PC-3 (cell line): ENCODE measurements at regions not wholly inside any gene's neighbourhood (a gene's known extent, or its start where the extent isn't known, plus 50 kb on each side); places are given as distances from the start of the nearest gene placed in this dataset.

Experiments used
- ATAC-seq: fragments of 200-7000 bp; cut with Tn5 transposase; 2 replicates; pipeline ENCODE4 v1.9.1; 2020; ENCODE audit warnings: mild to moderate bottlenecking, moderate library complexity
- BruUV-seq: library from RNA; stranded (reverse); fragments of 400-500 nt; replicated peaks from 2 replicates; lab custom pipeline; 2021; lab: Mats Ljungman, UMichigan
- CTCF ChIA-PET: fragments of 300-600 bp; sonication (Branson Sonifier 250); formaldehyde crosslinking; loops from one replicate; lab custom pipeline; 2022; ENCODE audit warnings: antibody characterized with exemption; lab: Charles Lee
- POLR2A ChIA-PET: fragments of 300-600 bp; sonication (Branson Sonifier 250); formaldehyde crosslinking; loops from one replicate; lab custom pipeline; 2022; ENCODE audit warnings: antibody characterized with exemption; ENCODE audit not compliant: unreplicated experiment; lab: Charles Lee
- DNase-seq: peaks from one replicate; pipeline ENCODE4 v3.0.0-alpha.2; 2015
- H2AFZ ChIP-seq: fragments of 300-600 bp; sonication (generic); 2 replicates; pipeline ENCODE4 v1.6.0; 2016; ENCODE audit warnings: antibody characterized with exemption, low read length
- H3F3A ChIP-seq: fragments of 300-600 bp; sonication (generic); one replicate; pipeline ENCODE4 v1.6.0; 2017; ENCODE audit warnings: antibody characterized with exemption, low read length, control low read depth, mild to moderate bottlenecking; ENCODE audit not compliant: unreplicated experiment
- H3K27ac ChIP-seq: fragments of 300-600 bp; sonication (generic); 2 replicates; pipeline ENCODE4 v1.5.1; 2016; ENCODE audit warnings: mild to moderate bottlenecking, low read length
- H3K27me3 ChIP-seq: fragments of 300-600 bp; sonication (generic); 2 replicates; pipeline ENCODE4 v1.6.1; 2016; ENCODE audit warnings: low read length, mixed read lengths
- H3K36me3 ChIP-seq: fragments of 300-600 bp; sonication (generic); 2 replicates; pipeline ENCODE4 v1.6.1; 2016; ENCODE audit warnings: low read depth, mixed run types, low read length, mixed read lengths
- H3K4me1 ChIP-seq: fragments of 300-600 bp; sonication (generic); 2 replicates; pipeline ENCODE4 v1.5.1; 2016; ENCODE audit warnings: low read length; ENCODE audit not compliant: insufficient read depth
- H3K4me2 ChIP-seq: fragments of 300-600 bp; sonication (generic); 2 replicates; pipeline ENCODE4 v1.6.0; 2016; ENCODE audit warnings: low read length
- H3K4me3 ChIP-seq: fragments of 300-600 bp; sonication (generic); 2 replicates; pipeline ENCODE4 v1.5.1; 2016; ENCODE audit warnings: mild to moderate bottlenecking, low read length, mixed read lengths
- H3K79me2 ChIP-seq: fragments of 300-600 bp; sonication (generic); 2 replicates; pipeline ENCODE4 v1.6.1; 2017; ENCODE audit warnings: low read length, mixed read lengths
- H3K9ac ChIP-seq: fragments of 300-600 bp; sonication (generic); 2 replicates; pipeline ENCODE4 v1.6.0; 2016; ENCODE audit warnings: mild to moderate bottlenecking, low read length
- H3K9me2 ChIP-seq: fragments of 300-600 bp; sonication (generic); replicated peaks from 2 replicates; pipeline ENCODE4 v1.6.1; 2016; ENCODE audit warnings: mixed run types, low read length, mixed read lengths
- H3K9me3 ChIP-seq: fragments of 300-600 bp; sonication (generic); 2 replicates; pipeline ENCODE4 v1.6.1; 2016; ENCODE audit warnings: low read length, mixed read lengths
- H4K20me1 ChIP-seq: fragments of 300-600 bp; sonication (generic); 2 replicates; pipeline ENCODE4 v1.6.1; 2016; ENCODE audit warnings: low read length, mixed read lengths
- EZH2 ChIP-seq: fragments of 300-600 bp; sonication (generic); IDR thresholded peaks from one replicate; pipeline ENCODE4 v1.6.1; 2017; ENCODE audit warnings: antibody characterized with exemption, mild to moderate bottlenecking, low read length; ENCODE audit not compliant: unreplicated experiment
- EZH2phosphoT487 ChIP-seq: fragments of 300-600 bp; sonication (generic); IDR thresholded peaks from 2 replicates; pipeline ENCODE4 v1.6.1; 2018; ENCODE audit warnings: mild to moderate bottlenecking, antibody characterized with exemption, low read length, borderline replicate concordance
- intact Hi-C: fragments of 100-400 bp; cut with micrococcal nuclease; formaldehyde crosslinking; loops from 2 replicates; pipeline ENCODE4 v1.9.0; 2023
- TF ChIP-seq, protein P1 (sequence below): fragments of 300-600 bp; sonication (generic); conservative IDR thresholded peaks from 2 replicates; pipeline ENCODE4 v1.5.1; 2017; ENCODE audit warnings: antibody characterized with exemption, low read depth, mild to moderate bottlenecking, low read length

DNA sequence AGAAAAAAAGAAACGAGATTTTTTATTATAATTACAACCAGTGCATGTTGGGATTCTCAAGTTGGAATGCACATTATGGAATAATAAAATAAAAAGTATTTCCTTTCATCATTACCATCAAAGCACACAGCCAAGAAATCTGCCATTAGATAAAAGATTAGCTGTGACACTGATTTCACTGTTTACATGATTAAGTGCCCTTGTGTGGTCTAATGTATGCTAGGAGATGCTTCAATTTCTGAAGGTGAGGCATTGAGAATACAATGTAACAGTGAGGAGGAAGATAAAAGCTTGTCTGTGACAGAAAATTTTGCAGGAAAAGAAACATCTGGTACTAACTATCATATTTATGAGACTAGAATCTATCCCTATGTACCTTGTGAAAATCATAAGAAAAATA, 409.7 kb upstream of the PRMT6 start:
- no peak for TF ChIP-seq EZH2phosphoT487
- no peak for TF ChIP-seq EZH2
- TF ChIP-seq, protein P1, sequence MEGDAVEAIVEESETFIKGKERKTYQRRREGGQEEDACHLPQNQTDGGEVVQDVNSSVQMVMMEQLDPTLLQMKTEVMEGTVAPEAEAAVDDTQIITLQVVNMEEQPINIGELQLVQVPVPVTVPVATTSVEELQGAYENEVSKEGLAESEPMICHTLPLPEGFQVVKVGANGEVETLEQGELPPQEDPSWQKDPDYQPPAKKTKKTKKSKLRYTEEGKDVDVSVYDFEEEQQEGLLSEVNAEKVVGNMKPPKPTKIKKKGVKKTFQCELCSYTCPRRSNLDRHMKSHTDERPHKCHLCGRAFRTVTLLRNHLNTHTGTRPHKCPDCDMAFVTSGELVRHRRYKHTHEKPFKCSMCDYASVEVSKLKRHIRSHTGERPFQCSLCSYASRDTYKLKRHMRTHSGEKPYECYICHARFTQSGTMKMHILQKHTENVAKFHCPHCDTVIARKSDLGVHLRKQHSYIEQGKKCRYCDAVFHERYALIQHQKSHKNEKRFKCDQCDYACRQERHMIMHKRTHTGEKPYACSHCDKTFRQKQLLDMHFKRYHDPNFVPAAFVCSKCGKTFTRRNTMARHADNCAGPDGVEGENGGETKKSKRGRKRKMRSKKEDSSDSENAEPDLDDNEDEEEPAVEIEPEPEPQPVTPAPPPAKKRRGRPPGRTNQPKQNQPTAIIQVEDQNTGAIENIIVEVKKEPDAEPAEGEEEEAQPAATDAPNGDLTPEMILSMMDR = no peak
- Histone ChIP-seq H3K9me3 (no peaks in the 10 kb centered on the region), H3K4me2 (no peak overlapping the region), H3F3A (no peaks in the 10 kb centered on the region), H3K79me2 (no peaks in the 10 kb centered on the region), H3K4me3 (no peak overlapping the region), H3K9me2 (no peaks in the 10 kb centered on the region), H3K9ac (no peak overlapping the region), H3K27me3 (no peaks in the 10 kb centered on the region), H3K36me3 (no peaks in the 10 kb centered on the region), H2AFZ (no peak overlapping the region), H3K27ac (no peak overlapping the region), H4K20me1 (no peaks in the 10 kb centered on the region), H3K4me1 (no peaks in the 10 kb centered on the region)
- intact Hi-C loops = no loop called here
- no TSS peak for BruUV-seq
- ATAC-seq (no peak), DNase-seq (no peak)
- ChIA-PET POLR2A (no interaction called here), CTCF (no interaction called here)

DNA sequence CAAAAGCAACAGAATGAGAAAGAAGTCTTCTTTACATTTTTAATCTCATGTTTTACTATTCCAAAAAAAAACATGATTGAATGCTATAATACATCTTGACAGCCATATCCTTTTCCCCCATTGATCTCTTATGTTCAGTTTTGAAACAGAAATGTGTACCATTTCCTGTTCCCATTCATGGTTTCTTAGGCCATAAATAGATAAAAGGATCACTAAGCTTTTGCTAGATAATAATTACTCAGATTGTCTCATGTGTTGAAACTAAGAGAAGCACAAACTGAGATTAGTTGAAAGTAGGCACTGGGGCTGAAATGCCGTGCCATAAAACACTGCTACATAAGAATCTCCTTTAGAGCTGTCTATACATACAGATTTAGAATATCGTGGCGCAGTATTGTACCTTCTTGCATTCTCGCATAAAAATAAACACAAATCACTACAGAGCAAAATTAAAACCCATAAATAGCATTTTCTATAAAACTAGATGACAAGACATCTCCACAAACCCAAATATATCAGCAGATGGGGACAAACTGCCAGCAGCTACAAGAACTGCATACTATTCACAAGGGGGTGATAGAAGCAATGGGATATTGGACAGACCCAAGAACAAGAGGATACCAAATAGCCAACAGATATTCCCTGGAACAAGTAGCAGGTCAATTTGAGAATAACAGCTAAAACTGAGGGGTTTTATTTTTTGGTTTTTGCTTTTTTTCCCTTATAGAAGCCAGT, 405.3 kb upstream of the PRMT6 start:
- H3K4me1 ChIP-seq = no peaks in the 10 kb centered on the region
- H3K4me2 ChIP-seq = no peak overlapping the region
- H2AFZ ChIP-seq = no peak overlapping the region
- ChIA-PET POLR2A (no interaction called here), CTCF (no interaction called here)
- no peaks in the 10 kb centered on the region for H3K79me2 ChIP-seq
- H3K36me3 ChIP-seq = no peaks in the 10 kb centered on the region
- H3F3A ChIP-seq = no peaks in the 10 kb centered on the region
- no peak for ATAC-seq
- H4K20me1 ChIP-seq = no peaks in the 10 kb centered on the region
- TF ChIP-seq EZH2phosphoT487 = no peak
- TF ChIP-seq, protein P1 = no peak
- no peak for TF ChIP-seq EZH2
- no peaks in the 10 kb centered on the region for H3K27me3 ChIP-seq
- BruUV-seq = no TSS peak
- H3K9ac ChIP-seq = no peak overlapping the region
- DNase-seq = no peak
- H3K9me2 ChIP-seq = no peaks in the 10 kb centered on the region
- intact Hi-C loops = no loop called here
- no peak overlapping the region for H3K4me3 ChIP-seq
- no peak overlapping the region for H3K27ac ChIP-seq
- H3K9me3 ChIP-seq = no peaks in the 10 kb centered on the region

DNA sequence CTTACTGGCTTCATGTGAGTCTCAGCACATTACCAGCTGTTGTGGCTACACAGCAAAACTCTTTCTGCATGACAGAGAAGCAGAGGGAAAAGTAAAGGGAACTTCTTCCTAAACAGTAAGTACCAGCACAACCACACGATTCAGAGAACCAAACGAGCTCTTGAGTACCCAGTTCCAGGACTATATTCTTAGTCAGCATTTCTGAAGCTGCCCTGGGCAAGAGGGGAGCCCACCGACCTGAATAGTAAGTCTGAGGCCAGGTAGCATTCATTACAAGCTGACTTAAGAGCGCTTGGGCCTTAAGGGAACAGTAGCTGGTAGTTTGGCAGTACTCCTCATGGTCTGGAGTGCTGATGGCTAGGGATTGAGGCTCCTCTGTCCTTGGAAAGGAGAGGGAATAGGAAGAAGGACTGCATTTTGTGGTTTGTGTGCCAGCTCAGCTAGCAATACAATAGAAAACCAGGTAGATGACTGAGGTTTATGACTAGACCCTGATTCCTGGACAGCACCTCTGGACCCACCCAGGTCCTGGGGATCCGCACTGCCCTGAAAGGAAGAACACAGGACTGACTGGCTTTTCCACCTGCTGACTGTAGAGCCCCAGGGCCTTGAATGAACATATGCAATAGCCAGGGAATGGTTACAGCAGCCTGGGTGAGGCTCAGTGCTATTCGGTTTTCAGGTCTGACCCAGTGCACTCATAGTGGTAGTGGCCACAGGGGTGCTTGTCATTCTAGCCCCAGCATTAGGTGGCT, 396.8 kb upstream of the PRMT6 start:
- DNase-seq = peak; percentile 94
- Histone ChIP-seq H3K79me2 (no peaks in the 10 kb centered on the region), H3K9ac (no peak overlapping the region), H3F3A (no peaks in the 10 kb centered on the region), H3K4me3 (no peak overlapping the region), H3K27me3 (no peaks in the 10 kb centered on the region), H4K20me1 (no peaks in the 10 kb centered on the region), H3K9me2 (no peaks in the 10 kb centered on the region), H3K4me1 (peaks cover 17% of the 10 kb centered on the region), H3K27ac (peak overlapping the region; percentile 69), H3K36me3 (no peaks in the 10 kb centered on the region), H3K4me2 (peak overlapping the region; percentile 59), H3K9me3 (no peaks in the 10 kb centered on the region), H2AFZ (peak overlapping the region; percentile 16)
- ATAC-seq = peak; percentile 86
- no TSS peak for BruUV-seq
- CTCF ChIA-PET = no interaction called here
- TF ChIP-seq, protein P1 = no peak
- no peak for TF ChIP-seq EZH2phosphoT487
- no peak for TF ChIP-seq EZH2
- POLR2A ChIA-PET = no interaction called here
- intact Hi-C loops = no loop called here
